Fibroblast of the aortic adventitia (primary cell): ENCODE measurements at regions not wholly inside any gene's neighbourhood (a gene's known extent, or its start where the extent isn't known, plus 50 kb on each side); places are given as distances from the start of the nearest gene placed in this dataset.

ENCODE experiments used
- DNase-seq: peaks from one replicate; pipeline ENCODE4 v3.0.0-alpha.2; 2010; ENCODE audit warnings: low read depth
- H3K4me3 ChIP-seq: 2 replicates; pipeline ENCODE4 v1.5.1; 2011; ENCODE audit warnings: low read depth, mild to moderate bottlenecking, control low read depth, low read length, moderate library complexity
- TF ChIP-seq, protein P1 (sequence below): IDR thresholded peaks from 2 replicates; pipeline ENCODE4 v1.5.1; 2011; ENCODE audit warnings: mild to moderate bottlenecking, low read length, control low read depth, inconsistent platforms; ENCODE audit not compliant: insufficient read depth

DNA sequence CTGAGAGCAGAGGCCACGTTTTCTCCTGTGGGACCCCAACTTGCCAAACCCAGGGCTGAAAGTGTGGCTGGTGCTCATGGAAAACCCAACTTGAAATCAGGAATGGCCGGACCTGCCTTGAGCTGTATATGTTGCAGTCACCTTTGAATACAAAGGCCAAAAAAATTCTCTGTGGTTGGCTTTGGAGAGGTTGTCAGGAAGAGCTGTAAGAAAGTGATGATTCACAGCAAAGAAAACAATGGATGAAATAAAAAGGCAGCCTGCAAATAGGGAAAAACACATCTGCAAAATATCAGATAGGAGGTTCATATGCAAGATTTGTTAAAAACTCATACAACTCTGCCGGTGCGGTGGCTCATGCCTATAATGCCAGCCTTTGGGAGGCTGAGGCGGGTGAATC, 715.8 kb downstream of the UQCRFS1 start:
- peak; percentile 84 for DNase-seq
- H3K4me3 ChIP-seq = no peak overlapping the region
- TF ChIP-seq, protein P1, sequence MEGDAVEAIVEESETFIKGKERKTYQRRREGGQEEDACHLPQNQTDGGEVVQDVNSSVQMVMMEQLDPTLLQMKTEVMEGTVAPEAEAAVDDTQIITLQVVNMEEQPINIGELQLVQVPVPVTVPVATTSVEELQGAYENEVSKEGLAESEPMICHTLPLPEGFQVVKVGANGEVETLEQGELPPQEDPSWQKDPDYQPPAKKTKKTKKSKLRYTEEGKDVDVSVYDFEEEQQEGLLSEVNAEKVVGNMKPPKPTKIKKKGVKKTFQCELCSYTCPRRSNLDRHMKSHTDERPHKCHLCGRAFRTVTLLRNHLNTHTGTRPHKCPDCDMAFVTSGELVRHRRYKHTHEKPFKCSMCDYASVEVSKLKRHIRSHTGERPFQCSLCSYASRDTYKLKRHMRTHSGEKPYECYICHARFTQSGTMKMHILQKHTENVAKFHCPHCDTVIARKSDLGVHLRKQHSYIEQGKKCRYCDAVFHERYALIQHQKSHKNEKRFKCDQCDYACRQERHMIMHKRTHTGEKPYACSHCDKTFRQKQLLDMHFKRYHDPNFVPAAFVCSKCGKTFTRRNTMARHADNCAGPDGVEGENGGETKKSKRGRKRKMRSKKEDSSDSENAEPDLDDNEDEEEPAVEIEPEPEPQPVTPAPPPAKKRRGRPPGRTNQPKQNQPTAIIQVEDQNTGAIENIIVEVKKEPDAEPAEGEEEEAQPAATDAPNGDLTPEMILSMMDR = no peak

DNA sequence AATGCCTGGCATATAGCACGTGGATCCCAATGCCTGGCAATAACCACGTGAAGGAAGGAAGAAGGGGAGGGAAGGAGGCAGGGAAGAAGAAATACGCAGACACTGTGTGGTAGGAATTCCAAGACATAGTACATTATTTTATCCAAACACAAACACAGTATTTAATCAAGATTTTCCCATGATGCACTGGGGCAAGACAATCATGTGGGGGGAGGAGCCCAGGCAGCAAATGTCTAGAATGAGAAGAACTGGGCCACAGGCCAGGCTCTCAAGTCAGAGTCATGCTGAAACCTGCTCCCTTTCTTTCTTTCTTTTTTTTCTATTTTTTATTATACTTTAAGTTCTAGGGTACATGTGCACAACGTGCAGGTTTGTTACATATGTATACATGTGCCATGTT, 717.9 kb downstream of the UQCRFS1 start:
- DNase-seq = peak; percentile 79
- TF ChIP-seq, protein P1 = no peak
- H3K4me3 ChIP-seq = no peak overlapping the region

GRCh38 chr19:28494461-28494860, 718.5 kb downstream of the UQCRFS1 start:
- H3K4me3 ChIP-seq = no peak overlapping the region
- no peak for DNase-seq
- TF ChIP-seq, protein P1 = no peak

GRCh38 chr19:28493884-28494283, 719.1 kb downstream of the UQCRFS1 start:
- DNase-seq = no peak
- TF ChIP-seq, protein P1 = no peak
- H3K4me3 ChIP-seq = no peak overlapping the region

GRCh38 chr19:28492621-28493020, 720.3 kb downstream of the UQCRFS1 start:
- TF ChIP-seq, protein P1 = no peak
- no peak for DNase-seq
- no peak overlapping the region for H3K4me3 ChIP-seq

DNA sequence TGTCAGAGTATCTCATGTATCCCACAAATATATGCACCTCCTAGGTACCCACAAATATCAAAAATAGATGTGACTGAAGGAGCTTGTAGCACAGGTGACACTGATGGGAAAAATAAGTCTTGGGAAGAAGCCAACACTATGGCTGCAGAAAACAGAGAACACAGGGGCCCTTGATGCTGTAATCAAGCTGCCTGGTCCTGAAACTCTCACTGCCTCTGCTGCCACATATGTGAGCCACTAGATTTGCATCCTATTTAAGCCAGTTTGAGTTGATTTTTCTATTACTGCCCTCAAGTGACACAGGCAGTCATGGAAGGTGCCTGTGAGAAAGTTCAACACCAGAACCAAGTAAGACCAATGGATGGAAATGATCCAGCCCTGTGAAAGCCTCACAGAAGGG, 720.8 kb downstream of the UQCRFS1 start:
- no peak overlapping the region for H3K4me3 ChIP-seq
- TF ChIP-seq, protein P1 = no peak
- no peak for DNase-seq

- H3K4me3 ChIP-seq = no peak overlapping the region
- TF ChIP-seq, protein P1 = no peak
- DNase-seq = no peak
These were observed 723.2 kb downstream of the UQCRFS1 start for GRCh38 chr19:28489776-28490175.
